HepG2 (cell line): ENCODE measurements at regions not wholly inside any gene's neighbourhood (a gene's known extent, or its start where the extent isn't known, plus 50 kb on each side); places are given as distances from the start of the nearest gene placed in this dataset.

Source experiments
- ATAC-seq: fragments of 200-7000 bp; cut with Tn5 transposase; 3 replicates; pipeline ENCODE4 v1.9.1; 2020; ENCODE audit warnings: mild to moderate bottlenecking, moderate library complexity
- BruUV-seq: library from RNA; stranded (reverse); fragments of 400-500 nt; replicated peaks from 2 replicates; lab custom pipeline; 2021; lab: Mats Ljungman, UMichigan
- CTCF ChIA-PET: fragments of 300-600 bp; formaldehyde crosslinking; extraction: SDS; loops from one replicate; lab custom pipeline; 2021; ENCODE audit warnings: low total read pairs, inconsistent platforms, low intra/inter-chr PET ratio; lab: Yijun Ruan, JAX
- POLR2A ChIA-PET: fragments of 350-600 bp; sonication (Branson Sonifier 250); formaldehyde crosslinking; loops from one replicate; lab custom pipeline; 2020; ENCODE audit warnings: antibody characterized with exemption, inconsistent platforms; lab: Yijun Ruan, JAX
- DNase-seq: peaks from one replicate; pipeline ENCODE4 v3.0.0-alpha.2; 2015; ENCODE audit warnings: low spot score
- FAIRE-seq: peaks from 3 replicates; lab custom pipeline; 2011; peaks lifted over from hg19 to GRCh38; lab: Jason Lieb, UNC
- H2AFZ ChIP-seq: one replicate; pipeline ENCODE4 v1.6.1; 2011; ENCODE audit warnings: low read length, inconsistent platforms
- H3K27ac ChIP-seq: fragments of 300-600 bp; 3 replicates; pipeline ENCODE4 v1.8.0; 2011; ENCODE audit warnings: mixed run types, mild to moderate bottlenecking, mixed read lengths, low read length, inconsistent platforms; ENCODE audit not compliant: insufficient read depth; ENCODE audit errors: extremely low read length
- H3K27me3 ChIP-seq, 2 experiments: fragments of 200-600 bp in 1 of 2; 2 replicates in 1 of 2; 3 replicates in 1 of 2; pipeline versions ENCODE4 v1.6.0 to v1.8.0; 2011; ENCODE audit warnings: low read length in 2 of 2, mild to moderate bottlenecking in 2 of 2, moderate library complexity in 2 of 2, inconsistent platforms in 1 of 2; ENCODE audit not compliant: insufficient read depth in 2 of 2, control insufficient read depth in 1 of 2
- H3K36me3 ChIP-seq, 2 experiments: fragments of 200-600 bp in 1 of 2; replicated peaks in 1 of 2; 2 replicates in 1 of 2; 3 replicates in 1 of 2; pipeline versions ENCODE4 v1.5.1 to v1.8.0; 2011; ENCODE audit warnings: low read length in 2 of 2, inconsistent platforms in 1 of 2; ENCODE audit not compliant: insufficient read depth in 2 of 2, control insufficient read depth in 1 of 2
- H3K4me1 ChIP-seq: 2 replicates; pipeline ENCODE4 v1.5.1; 2012; ENCODE audit warnings: low read length, inconsistent platforms; ENCODE audit not compliant: insufficient read depth
- H3K4me2 ChIP-seq: 2 replicates; pipeline ENCODE4 v1.6.0; 2011; ENCODE audit warnings: low read depth, low read length, inconsistent platforms
- H3K4me3 ChIP-seq, 3 experiments: fragments of 200-600 bp in 1 of 3; sonication (generic), shearing (Covaris generic) in 1 of 3; replicated peaks in 1 of 3; 2 replicates each; pipeline ENCODE4 v1.5.1; 2011 to 2016; ENCODE audit warnings: low read length in 3 of 3, inconsistent platforms in 2 of 3, low read depth in 2 of 3, mild to moderate bottlenecking in 2 of 3, control low read depth in 1 of 3, mixed read lengths in 1 of 3; ENCODE audit not compliant: insufficient read depth in 1 of 3
- H3K79me2 ChIP-seq: one replicate; pipeline ENCODE4 v1.6.1; 2011; ENCODE audit warnings: low read length, inconsistent platforms; ENCODE audit not compliant: insufficient read depth
- H3K9ac ChIP-seq: 2 replicates; pipeline ENCODE4 v1.6.0; 2011; ENCODE audit warnings: mild to moderate bottlenecking, low read depth, low read length, inconsistent platforms; ENCODE audit not compliant: insufficient read depth
- H3K9me3 ChIP-seq: 2 replicates; pipeline ENCODE4 v1.5.1; 2012; ENCODE audit warnings: mild to moderate bottlenecking, low read length
- H4K20me1 ChIP-seq: 2 replicates; pipeline ENCODE4 v1.6.0; 2011; ENCODE audit warnings: inconsistent platforms, mild to moderate bottlenecking, low read length, moderate library complexity; ENCODE audit not compliant: insufficient read depth
- ATF7 ChIP-seq, 2 experiments: fragments of 450-650 bp in 1 of 2; sonication (generic) in 1 of 2; formaldehyde crosslinking in 1 of 2; IDR thresholded peaks; 2 replicates each; pipeline versions ENCODE4 v1.4.0 to v1.6.1; 2016 to 2020; ENCODE audit warnings: antibody characterized with exemption in 1 of 2, mild to moderate bottlenecking in 1 of 2, missing genetic modification reagents in 1 of 2
- JUND ChIP-seq: sonication (generic); formaldehyde crosslinking; IDR thresholded peaks from 2 replicates; pipeline ENCODE4 v1.8.0; 2022; ENCODE audit warnings: mild to moderate bottlenecking, missing genetic modification reagents
- MED1 ChIP-seq: sonication (generic); formaldehyde crosslinking; IDR thresholded peaks from 2 replicates; pipeline ENCODE4 v1.4.0; 2020; ENCODE audit warnings: missing genetic modification reagents
- MED13 ChIP-seq: sonication (generic); formaldehyde crosslinking; IDR thresholded peaks from 2 replicates; pipeline ENCODE4 v1.5.0; 2020; ENCODE audit warnings: missing genetic modification reagents
- MED8 ChIP-seq: sonication (generic); formaldehyde crosslinking; IDR thresholded peaks from 2 replicates; pipeline ENCODE4 v1.8.1; 2023; ENCODE audit warnings: mild to moderate bottlenecking, missing genetic modification reagents; ENCODE audit not compliant: insufficient replicate concordance
- MIER2 ChIP-seq: IDR thresholded peaks from 2 replicates; pipeline ENCODE4 v1.6.1; 2016; ENCODE audit warnings: missing biosample characterization, missing genetic modification reagents
- MTA1 ChIP-seq: sonication (generic); formaldehyde crosslinking; IDR thresholded peaks from 2 replicates; pipeline ENCODE4 v1.4.0; 2020; ENCODE audit warnings: missing genetic modification reagents, mild to moderate bottlenecking, borderline replicate concordance
- NCOA2 ChIP-seq: sonication (generic); formaldehyde crosslinking; IDR thresholded peaks from 2 replicates; pipeline ENCODE4 v1.8.0; 2022; ENCODE audit warnings: inconsistent platforms
- TCF7 ChIP-seq: sonication (generic); IDR thresholded peaks from 2 replicates; pipeline ENCODE4 v1.6.1; 2016; ENCODE audit warnings: antibody characterized with exemption, low read depth
- TMF1 ChIP-seq: sonication (generic); formaldehyde crosslinking; IDR thresholded peaks from 2 replicates; pipeline ENCODE4 v1.8.1; 2022; ENCODE audit warnings: low read depth, missing genetic modification reagents
- ZNF225 ChIP-seq: sonication (generic); formaldehyde crosslinking; IDR thresholded peaks from 2 replicates; pipeline ENCODE4 v1.4.0; 2020; ENCODE audit warnings: mild to moderate bottlenecking, missing genetic modification reagents
- ZNF329 ChIP-seq: sonication (generic); formaldehyde crosslinking; IDR thresholded peaks from 2 replicates; pipeline ENCODE4 v1.9.0; 2021; ENCODE audit warnings: low read depth, mild to moderate bottlenecking, missing genetic modification reagents
- ZNF501 ChIP-seq: sonication (generic); formaldehyde crosslinking; IDR thresholded peaks from 2 replicates; pipeline ENCODE4 v1.5.1; 2020; ENCODE audit warnings: mild to moderate bottlenecking, moderate library complexity, missing genetic modification reagents
- ZNF713 ChIP-seq: sonication (generic); formaldehyde crosslinking; IDR thresholded peaks from 2 replicates; pipeline ENCODE4 v1.4.0; 2020; ENCODE audit warnings: mild to moderate bottlenecking, missing genetic modification reagents
- WGBS: methylation state at CpG from one replicate; pipeline ENCODE4 v1.1.6; 2017; ENCODE audit warnings: low lambda C conversion rate; 5-methylcytosine and 5-hydroxymethylcytosine counted together
- in situ Hi-C: cut with HindIII; loops from 2 replicates; pipeline ENCODE4 v1.10.0; 2017; ENCODE audit warnings: low pct_unique_long_range_greater_than_20kb; ENCODE audit not compliant: extremely low pct_ligation_motif_present
- intact Hi-C: fragments of 100-400 bp; cut with micrococcal nuclease; formaldehyde crosslinking; loops from one replicate; pipeline ENCODE4 v1.10.0; 2022; ENCODE audit not compliant: unreplicated experiment
- TF ChIP-seq, protein P1 (sequence below): sonication (generic); formaldehyde crosslinking; IDR thresholded peaks from 2 replicates; pipeline ENCODE4 v1.8.0; 2022; ENCODE audit warnings: missing genetic modification reagents, mild to moderate bottlenecking, moderate library complexity, borderline replicate concordance

DNA sequence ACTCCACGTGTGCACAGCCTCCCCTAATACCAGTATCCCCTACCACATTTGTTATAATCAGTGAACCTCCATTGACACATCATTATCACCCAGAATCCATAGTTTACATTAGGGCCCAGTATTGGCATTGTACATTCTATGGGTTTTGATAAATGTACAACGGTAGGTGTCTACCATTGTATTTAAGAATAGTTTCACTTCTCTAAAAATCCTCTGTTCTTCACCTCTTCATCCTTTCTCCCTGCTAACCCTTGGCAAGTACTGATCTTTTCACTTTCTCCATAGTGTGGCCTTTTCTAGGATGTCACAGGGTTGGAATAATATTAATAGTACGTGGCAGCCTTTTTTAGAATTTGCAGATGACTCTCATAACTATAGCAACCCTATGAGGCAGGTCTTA, 353.8 kb downstream of the DDX10 start:
- BruUV-seq, result no TSS peak
- DNase-seq (no peak), FAIRE-seq (no peak)

More for the DNA sequence above, 353.8 kb downstream of the DDX10 start:
- ATAC-seq, result no peak
- H3K9ac ChIP-seq, result no peak overlapping the region
- H2AFZ ChIP-seq, result no peak overlapping the region
- CTCF ChIA-PET, result no interaction called here
- H3K27ac ChIP-seq, result no peak overlapping the region
- no peaks in the 10 kb centered on the region for H4K20me1 ChIP-seq
- POLR2A ChIA-PET, result no interaction called here
- no peak overlapping the region for H3K4me3 ChIP-seq
- H3K4me1 ChIP-seq, result no peaks in the 10 kb centered on the region
- no peaks in the 10 kb centered on the region for H3K9me3 ChIP-seq
- WGBS, result 0% methylated on average over 3 of the region's 3 CpGs
- H3K79me2 ChIP-seq, result no peaks in the 10 kb centered on the region
- no peak for TF ChIP-seq TCF7
- TF ChIP-seq JUND, result no peak
- no peak for TF ChIP-seq TMF1
- no peak for TF ChIP-seq NCOA2 (CRISPR knock-in tag)
- no peak for TF ChIP-seq ATF7 (IDR thresholded peaks at IDR 0.05)
- TF ChIP-seq ATF7 (CRISPR knock-in tag; IDR thresholded peaks at IDR 0.05), result no peak
- TF ChIP-seq ZNF329 (CRISPR knock-in tag), result no peak
- no peak for TF ChIP-seq MIER2 (CRISPR knock-in tag)
- TF ChIP-seq MED8 (CRISPR knock-in tag), result no peak
- TF ChIP-seq ZNF501 (CRISPR knock-in tag), result no peak
- TF ChIP-seq MTA1 (CRISPR knock-in tag), result no peak
- no peak for TF ChIP-seq MED1
- TF ChIP-seq ZNF713 (CRISPR knock-in tag), result no peak
- no peak for TF ChIP-seq MED13 (CRISPR knock-in tag)
- TF ChIP-seq, protein P1, sequence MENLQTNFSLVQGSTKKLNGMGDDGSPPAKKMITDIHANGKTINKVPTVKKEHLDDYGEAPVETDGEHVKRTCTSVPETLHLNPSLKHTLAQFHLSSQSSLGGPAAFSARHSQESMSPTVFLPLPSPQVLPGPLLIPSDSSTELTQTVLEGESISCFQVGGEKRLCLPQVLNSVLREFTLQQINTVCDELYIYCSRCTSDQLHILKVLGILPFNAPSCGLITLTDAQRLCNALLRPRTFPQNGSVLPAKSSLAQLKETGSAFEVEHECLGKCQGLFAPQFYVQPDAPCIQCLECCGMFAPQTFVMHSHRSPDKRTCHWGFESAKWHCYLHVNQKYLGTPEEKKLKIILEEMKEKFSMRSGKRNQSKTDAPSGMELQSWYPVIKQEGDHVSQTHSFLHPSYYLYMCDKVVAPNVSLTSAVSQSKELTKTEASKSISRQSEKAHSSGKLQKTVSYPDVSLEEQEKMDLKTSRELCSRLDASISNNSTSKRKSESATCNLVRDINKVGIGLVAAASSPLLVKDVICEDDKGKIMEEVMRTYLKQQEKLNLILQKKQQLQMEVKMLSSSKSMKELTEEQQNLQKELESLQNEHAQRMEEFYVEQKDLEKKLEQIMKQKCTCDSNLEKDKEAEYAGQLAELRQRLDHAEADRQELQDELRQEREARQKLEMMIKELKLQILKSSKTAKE (CRISPR knock-in tag), result no peak
- TF ChIP-seq ZNF225, result no peak
- no peaks in the 10 kb centered on the region for H3K36me3 ChIP-seq
- H3K4me2 ChIP-seq, result no peak overlapping the region
- intact Hi-C loops, result no loop called here
- no peaks in the 10 kb centered on the region for H3K27me3 ChIP-seq
- in situ Hi-C loops, result no loop called here
